Heart left ventricle (tissue), 13 donors: ENCODE measurements at regions not wholly inside any gene's neighbourhood (a gene's known extent, or its start where the extent isn't known, plus 50 kb on each side); places are given as distances from the start of the nearest gene placed in this dataset.

ENCODE experiments used
- CTCF ChIP-seq, 12 donors: fragments of 200-600 bp; sonication (generic) in 4 of 12; IDR thresholded peaks; one replicate each; pipeline versions ENCODE4 v1.5.0 to v1.8.0; 2018 to 2022; ENCODE audit warnings: antibody characterized with exemption in 12 of 12, mild to moderate bottlenecking in 5 of 12
- POLR2A ChIP-seq, 2 donors: fragments of 450-650 bp; IDR thresholded peaks; one replicate each; pipeline ENCODE4 v1.6.1; 2017; ENCODE audit warnings: antibody characterized with exemption in 2 of 2, mild to moderate bottlenecking in 2 of 2, moderate library complexity in 2 of 2
- donor health status: ischemic (EF 13 %, LVEDD 7.1; RV severe dilation, severe dysfunction).
- donor health status: DM: no; HTN: yes; CAD: no.
- donor health status: DM: no; HTN: no; CAD: no.
- donor health status: ischemic (EF 25% LVEDD 6.9; RV normal size, moderate dysfunction).
- donor health status: ischemic (EF 25% LVEDD 5.7; RV mildly dilated, moderate dysfunction).
- donor health status: ischemic (EF 35%, LVEDD 5.7; RV mildly dilated, moderate dysfunction).
- donor health status: nonischemic (EF 11% LVEDD 7.7; RV severe dilation, severe dysfunction).
- donor health status: DM: yes; HTN: yes; CAD: no.
- donor health status: PGD.
- donor health status: ischemic (EF 29% LVEDD 5.4; RV normal size, mild dysfunction).
- donor health status: nonischemic (EF 23%, LVEDD 6.1; RV moderate dilation, normal function).

GRCh38 chrX:88672261-88672660, 74.8 kb upstream of the CPXCR1 start:
- TF ChIP-seq CTCF (IDR thresholded peaks at IDR 0.05): no peak
- no peak for TF ChIP-seq POLR2A (IDR thresholded peaks at IDR 0.05)
